Stomach (tissue), 4 donors: ENCODE measurements at regions not wholly inside any gene's neighbourhood (a gene's known extent, or its start where the extent isn't known, plus 50 kb on each side); places are given as distances from the start of the nearest gene placed in this dataset.
"Not testable (repeated sequence)": the region's sequence is repeated elsewhere in the genome, so short reads cannot be mapped to it uniquely, and the experiment has no call there.

Experiments
- POLR2AphosphoS5 ChIP-seq, 3 donors: sonication (generic); formaldehyde crosslinking; IDR thresholded peaks; one replicate each; pipeline ENCODE4 v1.6.1; 2016; ENCODE audit warnings: antibody characterized with exemption in 3 of 3
- TF ChIP-seq, protein P1 (sequence below), 7 experiments: fragments of 450-650 bp in 4 of 7; fragments of 200-600 bp in 3 of 7; sonication (generic) in 3 of 7; IDR thresholded peaks; one replicate each; pipeline ENCODE4 v1.5.1; 2016 to 2019; ENCODE audit warnings: antibody characterized with exemption in 7 of 7, control low read depth in 2 of 7, mild to moderate bottlenecking in 1 of 7

DNA sequence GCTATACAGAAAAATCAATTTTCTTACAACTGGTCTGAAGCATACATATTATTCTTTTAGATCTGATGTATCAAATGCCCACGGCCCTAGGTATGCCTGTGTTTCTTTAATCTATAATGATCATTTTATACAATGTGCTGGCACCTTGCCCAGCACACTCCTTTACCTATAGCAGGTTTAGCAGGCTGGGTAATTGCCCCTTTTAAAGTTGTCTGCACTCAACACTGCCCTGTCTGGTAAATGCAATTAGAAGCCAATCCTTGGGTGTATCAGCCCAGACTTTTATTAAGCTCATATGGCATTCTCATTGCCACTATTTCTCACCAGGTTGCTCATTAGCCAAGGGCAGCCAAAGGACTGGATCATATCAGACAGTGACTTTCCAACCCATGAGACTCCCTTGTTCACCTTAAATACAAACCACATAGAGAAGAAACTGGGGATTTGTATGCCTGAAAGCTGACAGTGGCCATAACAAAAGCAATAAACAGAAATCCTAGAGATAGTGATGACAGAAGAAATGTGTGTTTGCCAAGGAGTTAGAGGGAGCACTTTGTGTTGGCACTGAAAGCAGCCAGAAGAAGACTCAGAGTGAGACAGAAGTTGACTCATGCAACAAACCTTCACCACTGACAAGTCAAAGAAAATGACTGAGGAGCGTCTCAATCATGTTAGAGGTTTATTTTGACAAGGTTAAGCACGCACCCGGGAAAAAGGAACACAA, 334.2 kb downstream of the SPATA31A7 start:
- TF ChIP-seq, protein P1, sequence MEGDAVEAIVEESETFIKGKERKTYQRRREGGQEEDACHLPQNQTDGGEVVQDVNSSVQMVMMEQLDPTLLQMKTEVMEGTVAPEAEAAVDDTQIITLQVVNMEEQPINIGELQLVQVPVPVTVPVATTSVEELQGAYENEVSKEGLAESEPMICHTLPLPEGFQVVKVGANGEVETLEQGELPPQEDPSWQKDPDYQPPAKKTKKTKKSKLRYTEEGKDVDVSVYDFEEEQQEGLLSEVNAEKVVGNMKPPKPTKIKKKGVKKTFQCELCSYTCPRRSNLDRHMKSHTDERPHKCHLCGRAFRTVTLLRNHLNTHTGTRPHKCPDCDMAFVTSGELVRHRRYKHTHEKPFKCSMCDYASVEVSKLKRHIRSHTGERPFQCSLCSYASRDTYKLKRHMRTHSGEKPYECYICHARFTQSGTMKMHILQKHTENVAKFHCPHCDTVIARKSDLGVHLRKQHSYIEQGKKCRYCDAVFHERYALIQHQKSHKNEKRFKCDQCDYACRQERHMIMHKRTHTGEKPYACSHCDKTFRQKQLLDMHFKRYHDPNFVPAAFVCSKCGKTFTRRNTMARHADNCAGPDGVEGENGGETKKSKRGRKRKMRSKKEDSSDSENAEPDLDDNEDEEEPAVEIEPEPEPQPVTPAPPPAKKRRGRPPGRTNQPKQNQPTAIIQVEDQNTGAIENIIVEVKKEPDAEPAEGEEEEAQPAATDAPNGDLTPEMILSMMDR (IDR thresholded peaks at IDR 0.05) = not testable (repeated sequence)
- not testable (repeated sequence) for TF ChIP-seq POLR2AphosphoS5 (IDR thresholded peaks at IDR 0.05)
